HG02798 (cell line): ENCODE measurements at regions not wholly inside any gene's neighbourhood (a gene's known extent, or its start where the extent isn't known, plus 50 kb on each side); places are given as distances from the start of the nearest gene placed in this dataset.

Source experiments
- ATAC-seq: cut with Tn5 transposase; IDR thresholded peaks from one replicate; pipeline ENCODE4 v1.9.1; 2021; ENCODE audit warnings: mild to moderate bottlenecking; ENCODE audit not compliant: unreplicated experiment, poor library complexity

GRCh38 chr4:138032222-138032621 lies 209.9 kb downstream of the SLC7A11 start:
- ATAC-seq, result no peak

GRCh38 chr4:138030375-138030774 lies 211.8 kb downstream of the SLC7A11 start:
- no peak for ATAC-seq

GRCh38 chr4:138028923-138029322 lies 213.2 kb downstream of the SLC7A11 start:
- no peak for ATAC-seq

- ATAC-seq, result no peak
Measured at GRCh38 chr4:138021139-138021830, 220.9 kb downstream of the SLC7A11 start.

GRCh38 chr4:138014590-138015288 lies 227.4 kb downstream of the SLC7A11 start:
- no peak for ATAC-seq

GRCh38 chr4:138013625-138014024 lies 228.5 kb downstream of the SLC7A11 start:
- ATAC-seq, result no peak

- ATAC-seq, result no peak
Measured at GRCh38 chr4:138010639-138011038, 231.5 kb downstream of the SLC7A11 start.

- no peak for ATAC-seq
Measured at GRCh38 chr4:138007572-138007971, 234.6 kb downstream of the SLC7A11 start.

- no peak for ATAC-seq
Measured at GRCh38 chr4:138005486-138005885, 236.7 kb downstream of the SLC7A11 start.

GRCh38 chr4:138003248-138003647 lies 238.9 kb downstream of the SLC7A11 start:
- ATAC-seq, result peak; percentile 95

GRCh38 chr4:137998666-137999429 lies 243.3 kb downstream of the SLC7A11 start:
- ATAC-seq, result no peak

- ATAC-seq, result no peak
Measured at GRCh38 chr4:137997496-137997895, 244.7 kb downstream of the SLC7A11 start.

GRCh38 chr4:137994853-137995252 lies 247.3 kb downstream of the SLC7A11 start:
- ATAC-seq, result no peak

- ATAC-seq, result no peak
Measured at GRCh38 chr4:137993232-137993631, 248.9 kb downstream of the SLC7A11 start.

- ATAC-seq, result no peak
Measured at GRCh38 chr4:137981277-137981676, 260.9 kb downstream of the SLC7A11 start.

- ATAC-seq, result no peak
Measured at GRCh38 chr4:137980641-137981040, 261.5 kb downstream of the SLC7A11 start.

- ATAC-seq, result no peak
Measured at GRCh38 chr4:137979938-137980337, 262.2 kb downstream of the SLC7A11 start.

GRCh38 chr4:137968956-137969678 lies 273.0 kb downstream of the SLC7A11 start:
- ATAC-seq, result no peak

GRCh38 chr4:137967480-137968190 lies 274.5 kb downstream of the SLC7A11 start:
- ATAC-seq, result no peak

GRCh38 chr4:137966504-137966903 lies 275.6 kb downstream of the SLC7A11 start:
- ATAC-seq, result no peak
